GM19463 (cell line): ENCODE measurements at regions not wholly inside any gene's neighbourhood (a gene's known extent, or its start where the extent isn't known, plus 50 kb on each side); places are given as distances from the start of the nearest gene placed in this dataset.

Experiments
- ATAC-seq: cut with Tn5 transposase; IDR thresholded peaks from one replicate; pipeline ENCODE4 v1.9.1; 2021; ENCODE audit warnings: mild to moderate bottlenecking, moderate library complexity; ENCODE audit not compliant: unreplicated experiment

- no peak for ATAC-seq
Measured at GRCh38 chr15:94059013-94059587, 172.3 kb upstream of the MCTP2 start.

GRCh38 chr15:94057305-94057704 is 174.1 kb upstream of the MCTP2 start:
- no peak for ATAC-seq

GRCh38 chr15:94056314-94056713 is 175.0 kb upstream of the MCTP2 start:
- no peak for ATAC-seq

GRCh38 chr15:94053626-94054025 is 177.7 kb upstream of the MCTP2 start:
- ATAC-seq, result no peak

- ATAC-seq, result no peak
Measured at GRCh38 chr15:94052711-94053110, 178.7 kb upstream of the MCTP2 start.

- no peak for ATAC-seq
Measured at GRCh38 chr15:94047566-94047965, 183.8 kb upstream of the MCTP2 start.

GRCh38 chr15:94042180-94042928 is 189.0 kb upstream of the MCTP2 start:
- ATAC-seq, result no peak

- no peak for ATAC-seq
Measured at GRCh38 chr15:94041746-94042145, 189.6 kb upstream of the MCTP2 start.

- no peak for ATAC-seq
Measured at GRCh38 chr15:94040541-94041248, 190.7 kb upstream of the MCTP2 start.

GRCh38 chr15:94036156-94036555 is 195.2 kb upstream of the MCTP2 start:
- ATAC-seq, result no peak

- ATAC-seq, result no peak
Measured at GRCh38 chr15:94033683-94034020, 197.7 kb upstream of the MCTP2 start.

GRCh38 chr15:94033014-94033682 is 198.2 kb upstream of the MCTP2 start:
- ATAC-seq, result no peak

- ATAC-seq, result no peak
Measured at GRCh38 chr15:94032571-94032970, 198.8 kb upstream of the MCTP2 start.

- ATAC-seq, result no peak
Measured at GRCh38 chr15:94031072-94031471, 200.3 kb upstream of the MCTP2 start.

- ATAC-seq, result no peak
Measured at GRCh38 chr15:94029495-94029894, 201.9 kb upstream of the MCTP2 start.

GRCh38 chr15:94028809-94029208 is 202.6 kb upstream of the MCTP2 start:
- no peak for ATAC-seq

- ATAC-seq, result no peak
Measured at GRCh38 chr15:94028121-94028520, 203.2 kb upstream of the MCTP2 start.

- ATAC-seq, result no peak
Measured at GRCh38 chr15:94027581-94027980, 203.8 kb upstream of the MCTP2 start.

GRCh38 chr15:94026458-94027304 is 204.7 kb upstream of the MCTP2 start:
- ATAC-seq, result no peak

- ATAC-seq, result no peak
Measured at GRCh38 chr15:94023531-94023930, 207.8 kb upstream of the MCTP2 start.
